Urothelium cell line (cell line): ENCODE measurements at regions not wholly inside any gene's neighbourhood (a gene's known extent, or its start where the extent isn't known, plus 50 kb on each side); places are given as distances from the start of the nearest gene placed in this dataset.

Experiments
- DNase-seq: peaks from one replicate; pipeline ENCODE4 v3.0.0; 2011; ENCODE audit warnings: low spot score, mixed read lengths
- FAIRE-seq: peaks from 2 replicates; lab custom pipeline; 2011; peaks lifted over from hg19 to GRCh38; lab: Jason Lieb, UNC

DNA sequence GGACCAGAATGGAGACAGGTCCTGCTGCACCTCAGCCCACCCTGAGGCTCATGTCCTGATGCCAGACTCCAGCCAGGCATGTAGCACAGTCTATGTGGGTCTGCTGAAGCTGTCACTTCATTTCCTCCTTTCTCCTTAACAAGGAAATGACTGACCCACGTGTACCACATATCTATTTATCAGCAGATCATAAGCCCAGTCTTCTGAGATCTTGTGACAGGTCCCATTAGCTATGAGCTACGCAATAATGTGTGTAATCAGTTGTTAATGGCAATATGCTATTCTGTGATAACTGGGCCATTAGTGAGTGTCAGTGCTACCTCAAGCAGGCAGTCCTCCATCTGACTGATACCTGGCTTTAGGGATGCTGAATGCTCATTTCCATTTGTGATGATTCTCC is 615.3 kb downstream of the BCL11A start:
- no peak for FAIRE-seq
- DNase-seq, result no peak

DNA sequence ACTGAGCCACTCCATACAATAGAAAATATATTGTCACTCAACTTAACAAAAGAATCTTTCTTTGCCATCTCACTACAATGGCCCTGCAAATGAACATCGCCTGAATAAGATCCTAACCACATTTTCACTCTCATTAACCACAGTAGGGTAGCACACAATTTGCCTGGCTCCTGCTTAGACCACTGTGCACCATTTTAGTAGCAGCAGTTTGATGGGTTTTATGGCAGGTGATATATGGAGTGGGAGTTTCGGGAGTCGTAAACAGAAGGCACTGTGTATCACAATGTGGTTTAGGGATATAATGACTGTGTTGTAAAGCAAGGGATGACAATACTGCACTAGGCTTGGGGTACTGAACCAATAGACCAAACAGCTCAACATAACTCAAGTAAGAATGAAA is 617.4 kb downstream of the BCL11A start:
- DNase-seq (no peak), FAIRE-seq (peak; percentile 17)

DNA sequence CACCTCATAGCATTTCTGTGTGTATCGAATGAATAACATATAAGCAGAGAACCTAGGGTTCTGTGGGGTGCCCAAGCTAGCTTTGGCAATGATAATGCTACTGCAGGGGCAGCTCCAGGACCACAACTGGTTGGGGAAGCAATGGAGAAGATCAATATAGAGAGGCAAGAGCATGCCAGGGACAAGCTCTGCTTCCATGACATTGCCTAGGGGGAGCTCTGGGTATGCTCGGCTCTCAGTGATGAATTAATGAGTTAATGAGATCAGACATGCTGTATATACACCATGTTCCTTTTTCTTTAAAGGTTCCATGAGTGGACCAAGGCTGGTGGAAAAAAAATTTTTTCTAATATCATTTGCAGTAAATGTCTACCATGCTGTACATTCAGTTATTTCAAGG is 618.4 kb downstream of the BCL11A start:
- DNase-seq (no peak), FAIRE-seq (no peak)

DNA sequence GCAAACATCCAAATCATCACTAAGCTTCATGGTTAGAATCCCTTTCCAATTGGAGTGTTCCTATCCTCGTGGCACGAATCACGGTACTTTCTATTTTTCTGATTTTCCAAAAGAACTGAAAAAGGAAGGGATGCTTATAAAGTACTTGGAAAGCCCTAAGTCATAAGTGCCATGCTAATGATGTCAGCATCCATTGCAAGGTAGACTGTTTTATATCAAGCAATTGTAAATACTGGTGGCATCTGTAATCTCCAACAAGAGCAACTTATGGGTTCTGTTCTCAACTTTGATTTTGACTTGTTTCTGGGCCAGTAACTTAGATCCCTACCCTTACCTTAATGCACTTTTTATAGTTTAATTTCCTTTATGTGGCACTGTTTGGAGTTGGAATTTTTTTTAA is 619.5 kb downstream of the BCL11A start:
- DNase-seq (no peak), FAIRE-seq (no peak)

DNA sequence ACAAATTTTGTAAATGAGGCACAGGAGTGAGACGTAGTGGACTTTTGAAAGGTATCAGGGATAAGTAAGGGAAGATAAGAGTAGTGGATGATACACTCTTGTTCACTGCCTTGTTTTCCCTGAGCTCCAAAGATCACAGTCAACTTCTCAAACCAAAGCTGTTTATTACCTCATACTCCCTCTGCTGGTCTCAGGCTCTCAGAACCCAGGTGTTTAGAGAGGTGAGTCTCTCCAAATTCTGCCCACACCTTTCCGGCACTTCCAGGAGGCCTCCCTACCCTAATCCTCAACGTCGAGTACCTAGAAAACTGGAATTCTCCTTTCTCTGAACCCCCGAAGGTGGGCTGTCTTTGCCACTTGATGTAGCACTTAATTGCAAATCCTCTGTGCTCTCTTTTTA is 621.1 kb downstream of the BCL11A start:
- no peak for DNase-seq
- no peak for FAIRE-seq

DNA sequence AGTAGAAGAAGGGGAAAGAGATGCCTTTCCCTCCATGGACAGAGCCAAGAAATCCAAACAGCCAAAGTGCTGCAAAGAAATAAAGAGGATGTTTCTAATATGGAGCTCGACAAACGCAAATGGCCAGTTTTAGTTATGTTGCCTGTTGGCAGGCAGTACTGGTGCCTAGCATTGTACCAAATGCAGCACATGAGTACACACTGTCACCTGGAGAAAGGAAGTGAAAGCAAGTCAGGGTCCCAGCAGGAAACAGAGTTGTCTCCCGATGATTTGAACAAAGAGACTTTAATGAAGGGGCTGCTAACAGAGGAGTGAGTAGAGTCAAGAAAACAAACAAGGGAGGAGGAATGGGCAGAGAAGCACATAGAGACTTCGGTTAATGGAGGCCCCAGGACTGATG is 623.0 kb downstream of the BCL11A start:
- FAIRE-seq, result no peak
- DNase-seq, result no peak

DNA sequence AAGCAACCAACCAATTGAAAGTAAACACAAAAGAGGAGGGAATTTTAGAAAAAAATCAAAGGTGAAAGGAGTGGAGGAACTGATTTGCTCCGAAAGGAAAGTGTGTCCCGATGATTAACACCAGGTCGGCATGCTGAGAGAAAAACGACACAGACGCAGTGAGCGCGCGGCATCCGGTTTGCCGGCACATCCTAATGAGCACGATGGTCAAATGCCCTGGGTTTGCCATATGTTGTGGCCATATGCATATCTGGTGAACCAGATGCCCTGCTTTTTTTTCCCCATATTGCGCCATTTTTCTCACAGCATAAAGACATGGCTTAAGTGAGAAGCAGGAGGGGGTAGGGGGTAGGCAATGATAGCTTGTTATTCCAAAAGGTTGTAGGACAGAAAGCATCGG is 626.7 kb downstream of the BCL11A start:
- no peak for FAIRE-seq
- DNase-seq, result no peak

DNA sequence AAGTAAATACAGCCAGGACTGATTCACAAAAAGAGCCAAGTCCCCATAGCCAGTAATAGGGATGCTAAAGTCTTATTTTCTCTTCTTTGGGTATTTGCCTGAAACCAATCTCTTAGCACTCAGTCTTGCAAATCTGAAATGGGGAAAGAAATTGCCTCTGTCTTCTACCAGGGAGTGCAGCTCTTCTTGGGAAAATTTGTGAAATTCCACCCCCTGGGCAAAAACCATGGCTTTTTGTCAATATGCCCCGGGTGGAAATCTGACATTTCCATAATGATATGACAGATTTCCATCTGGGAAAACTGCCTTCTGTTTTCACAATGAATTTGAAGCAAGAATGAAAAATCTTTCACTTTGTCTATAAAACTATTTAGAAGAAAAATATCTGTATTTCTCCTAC is 628.1 kb downstream of the BCL11A start:
- no peak for DNase-seq
- no peak for FAIRE-seq

DNA sequence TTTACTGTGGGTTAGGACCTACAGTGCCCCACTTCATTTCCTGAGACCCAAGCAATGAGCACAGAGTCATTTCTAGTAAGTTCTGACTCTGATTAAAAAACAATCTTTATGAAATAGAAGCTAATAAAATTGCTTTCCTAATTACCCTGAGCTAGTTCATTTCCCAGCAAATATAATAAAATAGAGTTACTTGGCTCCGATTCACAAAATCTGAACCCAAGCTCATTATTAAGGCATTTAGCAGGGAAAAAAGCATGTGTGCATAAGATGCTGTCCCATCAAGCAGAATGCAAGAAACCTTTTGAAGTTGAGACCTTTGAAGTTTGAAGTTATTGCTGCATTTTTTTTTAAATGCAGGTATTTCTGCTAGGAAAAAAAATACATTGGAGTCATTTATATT is 629.1 kb downstream of the BCL11A start:
- FAIRE-seq, result no peak
- no peak for DNase-seq

DNA sequence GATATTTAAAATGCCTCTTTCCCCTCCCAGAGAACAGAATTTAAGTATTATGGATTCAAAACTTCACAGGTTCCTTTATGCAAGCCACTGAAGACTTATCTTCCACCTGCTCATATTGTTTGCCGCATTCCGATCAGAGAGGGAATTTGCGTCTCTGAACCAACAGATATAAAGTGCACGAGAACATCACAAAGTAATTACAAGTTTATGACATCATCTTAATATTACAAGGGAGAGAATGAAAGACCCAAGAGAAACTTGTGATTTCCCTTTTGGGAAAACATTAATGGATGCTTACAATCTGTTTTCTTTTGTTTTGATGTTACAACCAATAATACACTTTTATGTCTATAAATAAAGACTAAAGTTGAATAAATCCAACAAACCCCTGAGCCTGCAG is 631.0 kb downstream of the BCL11A start:
- DNase-seq, result no peak
- no peak for FAIRE-seq

DNA sequence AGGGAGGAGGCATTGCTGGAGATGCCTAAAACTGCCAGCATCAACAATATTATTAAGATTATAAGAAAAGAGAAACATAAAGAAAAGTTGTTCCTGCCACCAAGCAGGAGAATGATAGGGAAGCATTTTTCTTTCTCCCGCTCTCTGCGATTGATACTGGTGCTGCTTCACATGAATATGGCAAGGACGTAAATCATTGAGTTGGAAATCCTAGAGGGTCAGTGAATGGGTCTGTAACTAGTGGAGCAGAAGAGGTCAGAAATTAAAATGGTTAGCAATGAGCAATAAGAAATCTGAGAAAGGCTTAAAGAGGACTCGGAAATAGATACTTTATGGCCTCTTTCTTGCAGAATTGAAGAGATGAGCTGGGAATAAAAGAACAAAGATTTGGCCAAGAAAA is 631.7 kb downstream of the BCL11A start:
- DNase-seq (no peak), FAIRE-seq (no peak)

DNA sequence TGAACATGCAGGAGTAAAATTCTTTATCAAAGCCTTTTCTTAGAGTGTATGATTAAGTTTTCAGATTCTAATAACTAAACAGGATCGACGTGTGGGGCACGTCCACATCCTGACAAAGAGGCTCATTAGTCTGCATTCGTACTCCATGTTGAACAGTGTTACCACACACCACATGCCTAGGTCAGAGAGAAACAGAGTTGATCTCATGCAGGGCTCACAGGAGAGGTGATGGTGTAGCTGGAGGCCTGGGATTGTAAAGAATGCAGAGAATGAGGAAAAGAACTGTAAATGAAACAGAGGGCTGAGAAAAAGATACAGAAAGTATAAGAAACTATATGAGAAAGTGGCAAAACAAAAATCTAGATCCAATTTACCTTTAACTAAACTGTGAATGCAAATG is 632.5 kb downstream of the BCL11A start:
- FAIRE-seq (no peak), DNase-seq (no peak)

DNA sequence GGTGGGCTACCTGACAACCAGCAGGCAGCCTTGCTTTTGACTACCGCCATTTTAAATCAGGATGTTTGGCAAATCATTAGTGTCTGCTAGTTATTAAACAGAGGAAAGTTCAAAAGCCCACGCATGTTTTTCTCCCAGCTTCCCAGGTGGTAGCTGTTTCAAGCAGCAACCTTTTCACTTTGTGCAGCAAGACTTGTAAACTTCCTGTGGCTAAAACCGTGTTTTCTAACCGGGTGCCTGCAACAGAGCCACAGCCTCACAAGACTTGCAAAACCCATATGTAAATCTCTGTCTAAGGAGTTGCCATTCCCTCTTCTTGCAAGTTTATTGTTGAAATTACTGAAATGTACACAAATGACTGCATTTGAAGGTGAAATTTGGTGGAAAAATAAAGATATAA is 633.1 kb downstream of the BCL11A start:
- FAIRE-seq, result no peak
- DNase-seq, result no peak

DNA sequence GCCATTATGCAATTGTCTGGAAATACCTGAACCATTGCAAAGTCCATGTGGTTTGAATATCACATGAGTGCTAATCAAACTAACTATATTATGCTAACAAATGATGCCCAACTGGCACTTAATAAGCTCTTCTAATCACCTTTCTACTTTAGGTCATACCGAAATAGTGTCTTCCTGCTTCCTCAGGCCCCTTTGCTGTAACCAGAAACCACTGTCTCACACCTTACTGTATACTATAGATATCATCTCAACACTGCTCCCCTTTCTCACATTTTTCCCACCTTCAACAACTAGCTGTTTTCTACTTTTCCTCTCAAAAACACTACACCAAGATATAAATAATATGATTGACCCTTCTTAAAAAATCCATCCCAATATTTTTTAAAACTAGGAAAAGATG is 633.9 kb downstream of the BCL11A start:
- FAIRE-seq (no peak), DNase-seq (no peak)

DNA sequence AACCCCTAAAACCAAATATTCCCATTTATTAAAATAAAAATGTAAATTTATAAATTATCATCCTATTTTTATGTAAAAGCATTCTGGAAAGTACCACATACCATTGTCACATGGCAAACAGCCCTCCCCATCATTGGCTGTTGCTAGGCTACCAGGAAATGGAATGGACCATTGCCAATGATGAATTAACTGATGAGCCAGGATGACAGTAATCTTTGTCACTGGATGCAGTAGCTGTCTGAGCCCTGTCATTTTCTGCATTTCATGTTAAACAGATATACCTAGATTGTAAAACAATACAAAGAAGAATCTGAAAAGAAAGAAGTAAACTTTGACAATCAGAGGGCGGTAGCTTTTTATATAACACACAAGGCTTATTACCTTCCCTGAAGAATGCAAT is 641.4 kb downstream of the BCL11A start:
- FAIRE-seq (no peak), DNase-seq (no peak)

DNA sequence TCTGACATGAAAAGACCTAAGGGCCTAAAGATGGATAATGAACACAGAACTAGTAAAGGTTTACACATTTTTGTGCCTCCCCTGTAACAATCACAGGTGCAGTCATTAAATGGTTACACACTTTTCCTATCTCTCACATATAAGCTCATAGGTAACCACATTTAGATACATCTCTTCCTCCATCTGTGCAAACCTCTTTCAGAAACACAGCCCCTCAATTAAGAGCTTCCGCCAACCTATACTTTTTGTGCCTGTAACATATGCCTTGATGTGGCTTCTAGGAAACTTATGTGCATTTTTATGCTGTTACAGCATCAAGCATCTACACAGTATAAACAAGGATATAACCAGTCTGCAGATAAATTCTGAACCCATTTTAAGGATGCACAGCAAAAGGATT is 643.3 kb downstream of the BCL11A start:
- FAIRE-seq (no peak), DNase-seq (no peak)

DNA sequence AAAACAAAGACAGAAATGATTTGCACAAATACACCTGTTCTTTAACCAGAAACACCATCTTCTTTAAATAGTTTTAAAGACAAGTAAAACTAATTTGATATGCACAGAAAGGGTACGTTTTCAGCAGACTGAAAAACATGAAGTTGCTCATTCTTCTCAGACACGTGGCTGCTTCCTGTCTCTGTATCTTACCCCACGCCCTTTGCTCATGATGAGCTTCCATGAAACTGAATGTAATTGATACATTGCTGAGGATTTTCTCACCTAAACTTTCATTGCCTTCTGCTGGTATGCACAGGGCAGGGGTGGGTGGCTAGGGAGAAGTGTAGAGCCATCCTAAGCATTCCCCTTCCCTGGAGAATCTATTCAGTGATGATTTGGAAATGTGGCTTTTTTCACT is 644.3 kb downstream of the BCL11A start:
- no peak for DNase-seq
- no peak for FAIRE-seq

DNA sequence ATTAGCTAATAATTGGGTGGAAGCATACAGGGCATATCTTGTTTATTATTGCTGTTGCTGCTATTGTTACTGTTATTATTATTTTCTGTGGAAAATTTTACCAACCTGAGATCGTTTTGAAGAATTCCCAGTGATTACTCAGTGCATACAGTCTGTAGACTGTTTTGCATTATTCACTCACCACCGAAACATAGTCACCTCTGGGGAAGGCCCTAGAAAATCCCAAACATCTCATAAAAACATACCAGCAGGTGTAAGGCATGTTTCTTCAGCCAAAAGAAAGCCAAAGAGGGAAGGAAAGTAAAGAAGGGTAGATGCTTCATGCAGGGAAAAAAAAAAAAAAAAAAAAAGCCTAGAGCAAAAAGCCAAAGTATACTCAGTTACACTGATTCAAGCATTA is 647.7 kb downstream of the BCL11A start:
- DNase-seq (no peak), FAIRE-seq (no peak)

DNA sequence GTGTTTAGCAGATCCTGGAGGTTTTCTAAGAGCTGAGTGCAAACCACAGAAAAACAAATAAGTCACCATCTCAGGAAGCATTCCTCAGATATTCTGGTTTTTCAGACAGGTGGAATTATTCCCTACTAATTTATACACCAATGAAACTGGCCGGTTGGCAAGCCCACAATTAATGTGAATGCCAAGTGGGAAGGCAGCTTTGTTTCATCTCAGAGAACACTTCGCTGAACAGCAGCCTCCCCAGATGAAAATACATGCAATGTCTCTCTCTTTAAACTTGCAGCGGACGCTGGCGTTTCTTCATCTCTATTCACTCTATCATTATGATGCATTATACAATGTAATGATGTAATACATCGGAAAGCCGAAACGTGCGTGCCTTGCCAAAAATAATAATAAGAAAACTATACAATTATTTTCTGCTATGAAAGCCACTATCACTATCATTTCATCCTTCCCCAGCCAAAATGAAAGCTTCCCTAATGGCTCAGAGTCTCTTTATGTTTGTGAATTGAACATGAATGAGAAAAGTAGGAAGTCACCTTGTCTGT is 649.4 kb downstream of the BCL11A start:
- no peak for DNase-seq
- no peak for FAIRE-seq

DNA sequence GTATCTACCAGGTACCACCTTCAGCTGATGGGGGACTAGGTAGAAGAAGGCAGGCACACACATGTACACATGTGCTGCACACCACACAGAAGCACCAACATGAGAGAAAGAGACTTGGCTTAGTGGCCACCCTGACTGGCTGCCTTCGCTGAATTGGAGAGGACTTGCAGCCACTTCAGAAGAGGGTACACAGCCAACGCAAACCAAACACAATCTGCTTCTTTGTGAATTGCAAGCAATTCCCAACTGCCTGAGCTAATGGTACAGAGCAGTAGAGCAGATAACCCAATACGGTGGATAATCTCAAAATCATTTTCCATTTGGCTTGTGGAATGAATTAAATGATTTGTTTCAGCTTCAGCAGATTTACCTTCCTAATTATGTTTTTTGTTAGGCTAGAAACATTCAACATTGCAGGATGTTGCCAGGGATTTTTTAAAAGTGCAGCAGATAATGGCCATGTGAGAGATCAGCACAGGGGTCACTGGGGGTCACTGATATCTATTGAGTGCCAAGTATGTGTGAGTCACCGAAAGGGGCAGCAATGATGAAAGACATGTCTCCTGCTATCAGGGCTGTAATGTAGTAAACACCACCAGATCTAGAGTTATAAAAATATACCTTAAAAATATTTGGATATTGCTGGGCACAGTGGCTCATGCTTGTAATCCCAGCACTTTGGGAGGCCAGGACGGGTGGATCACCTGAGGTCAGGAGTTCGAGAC is 652.6 kb downstream of the BCL11A start:
- peak; percentile 35 for FAIRE-seq
- no peak for DNase-seq

DNA sequence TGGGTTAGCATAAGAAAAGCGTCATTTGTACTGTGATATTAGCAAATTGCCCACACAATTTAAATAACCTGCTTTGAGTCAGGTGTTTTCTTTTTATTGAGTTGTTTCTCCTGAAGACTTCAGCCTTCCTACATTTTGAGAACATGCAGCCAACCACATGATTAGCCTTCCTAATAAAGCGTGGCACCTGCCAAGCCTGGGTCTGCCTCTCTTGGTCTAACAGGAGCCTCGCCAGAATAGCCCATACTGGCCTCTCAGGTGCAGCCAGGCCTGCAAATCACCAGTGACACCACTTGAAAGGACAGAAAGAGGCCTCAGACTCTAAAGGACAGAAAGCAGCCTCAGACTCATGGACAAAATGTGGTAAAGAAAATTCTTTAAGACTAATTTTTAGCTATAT is 653.8 kb downstream of the BCL11A start:
- FAIRE-seq (no peak), DNase-seq (no peak)

DNA sequence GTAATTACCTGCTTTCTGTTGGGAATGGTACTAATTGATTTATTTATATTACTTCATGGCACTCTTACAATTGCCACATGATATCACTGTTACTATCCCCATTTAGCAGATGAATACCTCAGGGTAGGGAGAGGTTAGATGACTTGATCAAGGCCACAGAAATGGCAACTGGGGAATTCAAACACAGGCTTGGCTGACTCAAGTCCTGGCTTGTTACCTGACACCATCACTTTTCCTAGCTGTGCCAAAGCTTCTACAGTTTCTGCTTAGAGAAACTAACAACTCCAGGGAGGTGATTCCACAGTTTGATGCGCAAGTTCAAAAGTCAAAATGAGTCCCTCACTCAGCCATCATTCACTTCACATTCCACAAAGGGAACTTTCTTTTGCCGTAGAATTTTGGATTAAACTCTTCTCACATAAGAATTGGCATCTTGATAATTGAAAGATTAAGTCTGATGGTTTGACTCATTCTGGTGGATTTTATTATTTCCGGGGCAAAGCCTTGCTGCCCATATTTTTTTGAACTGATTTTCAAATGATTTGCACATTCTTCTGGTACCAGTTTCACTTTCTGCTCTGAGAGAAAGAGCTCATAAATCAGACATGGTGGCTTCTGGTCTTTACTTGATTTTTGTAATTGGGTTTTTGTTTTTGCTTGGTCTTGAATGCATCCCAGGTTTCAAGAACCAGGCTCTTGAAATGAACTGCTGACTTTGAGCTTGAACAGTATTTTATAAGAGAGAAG is 656.8 kb downstream of the BCL11A start:
- no peak for DNase-seq
- no peak for FAIRE-seq
